ENCODE measurements at regions not wholly inside any gene's neighbourhood (a gene's known extent, or its start where the extent isn't known, plus 50 kb on each side); places are given as distances from the start of the nearest gene placed in this dataset.

GRCh38 chr21:19810779-19811178 is 1187.4 kb upstream of the NCAM2 start:
- POLR2A ChIA-PET, result no interaction called here
- CTCF ChIA-PET (ENCODE audit: low intra/inter-chr PET ratio), result no interaction called here
- no peaks in the 10 kb centered on the region for H3K79me2 ChIP-seq (ENCODE audit: control insufficient read depth, insufficient read depth, low read length)
- H3K27ac ChIP-seq (ENCODE audit: extremely low read depth, low read depth, low read length), result no peak overlapping the region
- H4K20me1 ChIP-seq (replicated peaks; ENCODE audit: control insufficient read depth, insufficient read depth, low read length), result no peaks in the 10 kb centered on the region
- in situ Hi-C loops (cut with MboI), result no loop called here
- no peaks in the 10 kb centered on the region for H3K27me3 ChIP-seq (ENCODE audit: control insufficient read depth in 2 of 2, insufficient read depth in 2 of 2, low read length in 2 of 2)
- no peak overlapping the region for H2AFZ ChIP-seq (ENCODE audit: low read depth, low read length)
- BruUV-seq (replicated peaks), result no TSS peak
- no peaks in the 10 kb centered on the region for H3K9me1 ChIP-seq (ENCODE audit: control insufficient read depth, insufficient read depth, low read length)
- no peak overlapping the region for H3K4me3 ChIP-seq
- no peaks in the 10 kb centered on the region for H3K4me1 ChIP-seq (replicated peaks in 1 of 2; ENCODE audit: control insufficient read depth in 2 of 2, insufficient read depth in 2 of 2, low read length in 2 of 2)
- no peak for DNase-seq (ENCODE audit: extremely low read depth in 1 of 4, low spot score in 3 of 4)
- no peaks in the 10 kb centered on the region for H3K36me3 ChIP-seq (ENCODE audit: control insufficient read depth, insufficient read depth, low read length)
- H3K4me2 ChIP-seq (ENCODE audit: insufficient read depth, low read length), result no peak overlapping the region
- no peak for ATAC-seq
- TF ChIP-seq, protein P1, sequence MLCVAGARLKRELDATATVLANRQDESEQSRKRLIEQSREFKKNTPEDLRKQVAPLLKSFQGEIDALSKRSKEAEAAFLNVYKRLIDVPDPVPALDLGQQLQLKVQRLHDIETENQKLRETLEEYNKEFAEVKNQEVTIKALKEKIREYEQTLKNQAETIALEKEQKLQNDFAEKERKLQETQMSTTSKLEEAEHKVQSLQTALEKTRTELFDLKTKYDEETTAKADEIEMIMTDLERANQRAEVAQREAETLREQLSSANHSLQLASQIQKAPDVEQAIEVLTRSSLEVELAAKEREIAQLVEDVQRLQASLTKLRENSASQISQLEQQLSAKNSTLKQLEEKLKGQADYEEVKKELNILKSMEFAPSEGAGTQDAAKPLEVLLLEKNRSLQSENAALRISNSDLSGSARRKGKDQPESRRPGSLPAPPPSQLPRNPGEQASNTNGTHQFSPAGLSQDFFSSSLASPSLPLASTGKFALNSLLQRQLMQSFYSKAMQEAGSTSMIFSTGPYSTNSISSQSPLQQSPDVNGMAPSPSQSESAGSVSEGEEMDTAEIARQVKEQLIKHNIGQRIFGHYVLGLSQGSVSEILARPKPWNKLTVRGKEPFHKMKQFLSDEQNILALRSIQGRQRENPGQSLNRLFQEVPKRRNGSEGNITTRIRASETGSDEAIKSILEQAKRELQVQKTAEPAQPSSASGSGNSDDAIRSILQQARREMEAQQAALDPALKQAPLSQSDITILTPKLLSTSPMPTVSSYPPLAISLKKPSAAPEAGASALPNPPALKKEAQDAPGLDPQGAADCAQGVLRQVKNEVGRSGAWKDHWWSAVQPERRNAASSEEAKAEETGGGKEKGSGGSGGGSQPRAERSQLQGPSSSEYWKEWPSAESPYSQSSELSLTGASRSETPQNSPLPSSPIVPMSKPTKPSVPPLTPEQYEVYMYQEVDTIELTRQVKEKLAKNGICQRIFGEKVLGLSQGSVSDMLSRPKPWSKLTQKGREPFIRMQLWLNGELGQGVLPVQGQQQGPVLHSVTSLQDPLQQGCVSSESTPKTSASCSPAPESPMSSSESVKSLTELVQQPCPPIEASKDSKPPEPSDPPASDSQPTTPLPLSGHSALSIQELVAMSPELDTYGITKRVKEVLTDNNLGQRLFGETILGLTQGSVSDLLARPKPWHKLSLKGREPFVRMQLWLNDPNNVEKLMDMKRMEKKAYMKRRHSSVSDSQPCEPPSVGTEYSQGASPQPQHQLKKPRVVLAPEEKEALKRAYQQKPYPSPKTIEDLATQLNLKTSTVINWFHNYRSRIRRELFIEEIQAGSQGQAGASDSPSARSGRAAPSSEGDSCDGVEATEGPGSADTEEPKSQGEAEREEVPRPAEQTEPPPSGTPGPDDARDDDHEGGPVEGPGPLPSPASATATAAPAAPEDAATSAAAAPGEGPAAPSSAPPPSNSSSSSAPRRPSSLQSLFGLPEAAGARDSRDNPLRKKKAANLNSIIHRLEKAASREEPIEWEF (CRISPR knock-in tag; IDR thresholded peaks at IDR 0.05), result no peak
- no peak for TF ChIP-seq KDM5B (IDR thresholded peaks at IDR 0.05; ENCODE audit: insufficient replicate concordance, low read depth, low read length)
- no peak for TF ChIP-seq ZNF134 (CRISPR knock-in tag; conservative IDR thresholded peaks at IDR 0.05)
- TF ChIP-seq RBM39 (optimal IDR thresholded peaks at IDR 0.05; ENCODE audit: low read depth, low read length), result no peak
- no peak for TF ChIP-seq TAF9B (IDR thresholded peaks at IDR 0.05; ENCODE audit: partially characterized antibody)
- TF ChIP-seq SUPT5H (IDR thresholded peaks at IDR 0.05), result no peak
- no peak for TF ChIP-seq CBFA2T2 (conservative IDR thresholded peaks at IDR 0.05)
- TF ChIP-seq, protein P2, sequence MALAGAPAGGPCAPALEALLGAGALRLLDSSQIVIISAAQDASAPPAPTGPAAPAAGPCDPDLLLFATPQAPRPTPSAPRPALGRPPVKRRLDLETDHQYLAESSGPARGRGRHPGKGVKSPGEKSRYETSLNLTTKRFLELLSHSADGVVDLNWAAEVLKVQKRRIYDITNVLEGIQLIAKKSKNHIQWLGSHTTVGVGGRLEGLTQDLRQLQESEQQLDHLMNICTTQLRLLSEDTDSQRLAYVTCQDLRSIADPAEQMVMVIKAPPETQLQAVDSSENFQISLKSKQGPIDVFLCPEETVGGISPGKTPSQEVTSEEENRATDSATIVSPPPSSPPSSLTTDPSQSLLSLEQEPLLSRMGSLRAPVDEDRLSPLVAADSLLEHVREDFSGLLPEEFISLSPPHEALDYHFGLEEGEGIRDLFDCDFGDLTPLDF (CRISPR knock-in tag; IDR thresholded peaks at IDR 0.05), result no peak
- TF ChIP-seq CSDE1 (IDR thresholded peaks at IDR 0.05), result no peak
- TF ChIP-seq, protein P3, sequence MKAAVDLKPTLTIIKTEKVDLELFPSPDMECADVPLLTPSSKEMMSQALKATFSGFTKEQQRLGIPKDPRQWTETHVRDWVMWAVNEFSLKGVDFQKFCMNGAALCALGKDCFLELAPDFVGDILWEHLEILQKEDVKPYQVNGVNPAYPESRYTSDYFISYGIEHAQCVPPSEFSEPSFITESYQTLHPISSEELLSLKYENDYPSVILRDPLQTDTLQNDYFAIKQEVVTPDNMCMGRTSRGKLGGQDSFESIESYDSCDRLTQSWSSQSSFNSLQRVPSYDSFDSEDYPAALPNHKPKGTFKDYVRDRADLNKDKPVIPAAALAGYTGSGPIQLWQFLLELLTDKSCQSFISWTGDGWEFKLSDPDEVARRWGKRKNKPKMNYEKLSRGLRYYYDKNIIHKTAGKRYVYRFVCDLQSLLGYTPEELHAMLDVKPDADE (conservative IDR thresholded peaks at IDR 0.05; ENCODE audit: control insufficient read depth, low read depth, low read length), result no peak
- TF ChIP-seq RBM15 (IDR thresholded peaks at IDR 0.05; ENCODE audit: insufficient read depth, low read length), result no peak
- TF ChIP-seq ASH1L (IDR thresholded peaks at IDR 0.05; ENCODE audit: borderline replicate concordance, low read depth, partially characterized antibody), result no peak
- TF ChIP-seq FIP1L1 (IDR thresholded peaks at IDR 0.05; ENCODE audit: low read depth, low read length, poor library complexity, severe bottlenecking), result no peak
- TF ChIP-seq CCAR2 (IDR thresholded peaks at IDR 0.05; ENCODE audit: low read depth, low read length), result no peak
- TF ChIP-seq ZNF75A (CRISPR knock-in tag; IDR thresholded peaks at IDR 0.05), result no peak
- TF ChIP-seq, protein P4, sequence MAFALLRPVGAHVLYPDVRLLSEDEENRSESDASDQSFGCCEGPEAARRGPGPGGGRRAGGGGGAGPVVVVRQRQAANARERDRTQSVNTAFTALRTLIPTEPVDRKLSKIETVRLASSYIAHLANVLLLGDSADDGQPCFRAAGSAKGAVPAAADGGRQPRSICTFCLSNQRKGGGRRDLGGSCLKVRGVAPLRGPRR (CRISPR knock-in tag; IDR thresholded peaks at IDR 0.05), result no peak
- no peak for TF ChIP-seq ZNF174 (CRISPR knock-in tag; IDR thresholded peaks at IDR 0.05)
- no peaks in the 10 kb centered on the region for H3K9me3 ChIP-seq (replicated peaks; ENCODE audit: control insufficient read depth, insufficient read depth, low read depth, low read length)
- no peak overlapping the region for H3K9ac ChIP-seq (ENCODE audit: insufficient read depth in 1 of 2, low read depth in 2 of 2, low read length in 2 of 2)
- intact Hi-C loops (cut with micrococcal nuclease), result no loop called here
- 10% methylated on average over 5 of the region's 5 CpGs for WGBS (ENCODE audit: insufficient coverage, low coverage, missing lambda C conversion rate)
- FAIRE-seq, result no peak

All from K562 (cell line).